Mucosa of descending colon (tissue), 3 donors: ENCODE measurements at regions not wholly inside any gene's neighbourhood (a gene's known extent, or its start where the extent isn't known, plus 50 kb on each side); places are given as distances from the start of the nearest gene placed in this dataset.

Source experiments
- ATAC-seq: fragments of 200-7000 bp; cut with Tn5 transposase; one replicate; pipeline ENCODE4 v1.9.1; 2020; ENCODE audit warnings: mild to moderate bottlenecking, moderate library complexity
- DNase-seq, 3 donors: peaks; one replicate each; pipeline ENCODE4 v3.0.0-alpha.2; 2020
- H3K36me3 ChIP-seq: fragments of 200-600 bp; one replicate; pipeline ENCODE4 v1.8.0; 2021; ENCODE audit warnings: low read depth, mild to moderate bottlenecking
- H3K4me1 ChIP-seq: fragments of 200-600 bp; one replicate; pipeline ENCODE4 v1.8.0; 2021; ENCODE audit warnings: low read depth, mild to moderate bottlenecking
- H3K4me3 ChIP-seq: fragments of 200-600 bp; one replicate; pipeline ENCODE4 v1.8.0; 2021; ENCODE audit warnings: mild to moderate bottlenecking
- H3K9me3 ChIP-seq: fragments of 200-600 bp; one replicate; pipeline ENCODE4 v1.8.0; 2021; ENCODE audit warnings: mild to moderate bottlenecking
- intact Hi-C, 2 donors: fragments of 100-400 bp; cut with DNase I in 1 of 2; cut with micrococcal nuclease in 1 of 2; formaldehyde crosslinking; loops; one replicate each; pipeline versions ENCODE4 v1.11.0 to v1.11.1; 2022; cut with DNase I, micrococcal nuclease
- TF ChIP-seq, protein P1 (sequence below): fragments of 200-600 bp; IDR thresholded peaks from one replicate; pipeline ENCODE4 v1.8.0; 2022; ENCODE audit warnings: antibody characterized with exemption, mild to moderate bottlenecking
- donor health status: DM: no; HTN: no; CAD: no; lungs with moderate emphysema.
- donor health status: DM: no; HTN: no; CAD: no.
- donor health status: DM: no; HTN: yes; CAD: no.

DNA sequence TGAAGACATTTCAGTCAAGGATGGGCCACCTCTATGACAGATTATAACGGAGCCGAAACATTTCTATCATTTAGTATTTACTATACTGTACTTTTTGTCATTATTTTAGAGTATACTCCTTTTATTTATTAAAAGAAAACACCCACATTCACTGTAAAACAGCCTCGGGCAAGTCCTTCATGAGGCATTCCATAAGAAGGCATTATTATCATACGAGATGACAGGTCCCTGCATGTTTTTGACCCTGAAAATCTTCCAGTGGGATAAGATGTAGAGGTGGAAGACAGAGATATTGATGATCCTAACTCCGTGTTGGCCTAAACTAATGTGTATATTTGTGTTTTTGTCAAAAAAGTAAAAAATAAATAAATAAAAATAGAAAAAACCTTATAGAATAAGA lies 245.0 kb downstream of the MTX2 start:
- DNase-seq (no peak), ATAC-seq (no peak)
- Histone ChIP-seq H3K9me3 (no peaks in the 10 kb centered on the region), H3K4me3 (no peak overlapping the region), H3K4me1 (no peaks in the 10 kb centered on the region), H3K36me3 (no peaks in the 10 kb centered on the region)
- TF ChIP-seq, protein P1, sequence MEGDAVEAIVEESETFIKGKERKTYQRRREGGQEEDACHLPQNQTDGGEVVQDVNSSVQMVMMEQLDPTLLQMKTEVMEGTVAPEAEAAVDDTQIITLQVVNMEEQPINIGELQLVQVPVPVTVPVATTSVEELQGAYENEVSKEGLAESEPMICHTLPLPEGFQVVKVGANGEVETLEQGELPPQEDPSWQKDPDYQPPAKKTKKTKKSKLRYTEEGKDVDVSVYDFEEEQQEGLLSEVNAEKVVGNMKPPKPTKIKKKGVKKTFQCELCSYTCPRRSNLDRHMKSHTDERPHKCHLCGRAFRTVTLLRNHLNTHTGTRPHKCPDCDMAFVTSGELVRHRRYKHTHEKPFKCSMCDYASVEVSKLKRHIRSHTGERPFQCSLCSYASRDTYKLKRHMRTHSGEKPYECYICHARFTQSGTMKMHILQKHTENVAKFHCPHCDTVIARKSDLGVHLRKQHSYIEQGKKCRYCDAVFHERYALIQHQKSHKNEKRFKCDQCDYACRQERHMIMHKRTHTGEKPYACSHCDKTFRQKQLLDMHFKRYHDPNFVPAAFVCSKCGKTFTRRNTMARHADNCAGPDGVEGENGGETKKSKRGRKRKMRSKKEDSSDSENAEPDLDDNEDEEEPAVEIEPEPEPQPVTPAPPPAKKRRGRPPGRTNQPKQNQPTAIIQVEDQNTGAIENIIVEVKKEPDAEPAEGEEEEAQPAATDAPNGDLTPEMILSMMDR, result no peak
- intact Hi-C loops, result no loop called here

DNA sequence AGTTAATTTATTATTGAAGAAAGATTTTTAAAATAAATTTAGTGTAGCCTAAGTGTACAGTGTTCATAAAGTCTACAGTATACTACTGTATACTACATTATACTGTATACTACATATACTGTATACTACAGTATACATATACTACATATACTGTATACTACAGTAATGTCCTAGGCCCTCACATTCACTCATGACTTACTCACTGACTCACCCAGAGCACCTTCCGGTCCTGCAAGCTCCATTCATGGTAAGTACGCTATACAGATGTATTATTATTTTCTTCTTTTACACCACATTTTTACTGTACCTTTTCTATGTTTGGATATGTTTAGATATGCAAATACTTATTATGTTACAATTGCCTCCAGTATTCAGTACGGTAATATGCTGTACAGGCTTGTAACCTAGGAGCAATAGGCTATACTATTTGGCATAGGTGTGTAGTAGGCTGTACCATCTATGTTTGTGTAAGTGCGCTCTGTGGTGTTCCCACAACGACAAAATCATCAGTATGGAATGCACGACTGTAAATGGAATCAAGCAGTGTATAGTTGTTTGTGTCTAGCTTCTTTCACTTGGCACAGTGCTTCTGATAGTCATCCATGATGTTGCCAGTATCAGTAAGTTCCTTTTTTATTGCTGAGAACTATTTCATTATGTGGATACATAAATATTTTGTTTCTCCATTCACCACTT lies 245.7 kb downstream of the MTX2 start:
- TF ChIP-seq, protein P1, result no peak
- intact Hi-C loops, result no loop called here
- Histone ChIP-seq H3K4me3 (no peak overlapping the region), H3K9me3 (no peaks in the 10 kb centered on the region), H3K4me1 (no peaks in the 10 kb centered on the region), H3K36me3 (no peaks in the 10 kb centered on the region)
- no peak for ATAC-seq
- DNase-seq, result no peak

DNA sequence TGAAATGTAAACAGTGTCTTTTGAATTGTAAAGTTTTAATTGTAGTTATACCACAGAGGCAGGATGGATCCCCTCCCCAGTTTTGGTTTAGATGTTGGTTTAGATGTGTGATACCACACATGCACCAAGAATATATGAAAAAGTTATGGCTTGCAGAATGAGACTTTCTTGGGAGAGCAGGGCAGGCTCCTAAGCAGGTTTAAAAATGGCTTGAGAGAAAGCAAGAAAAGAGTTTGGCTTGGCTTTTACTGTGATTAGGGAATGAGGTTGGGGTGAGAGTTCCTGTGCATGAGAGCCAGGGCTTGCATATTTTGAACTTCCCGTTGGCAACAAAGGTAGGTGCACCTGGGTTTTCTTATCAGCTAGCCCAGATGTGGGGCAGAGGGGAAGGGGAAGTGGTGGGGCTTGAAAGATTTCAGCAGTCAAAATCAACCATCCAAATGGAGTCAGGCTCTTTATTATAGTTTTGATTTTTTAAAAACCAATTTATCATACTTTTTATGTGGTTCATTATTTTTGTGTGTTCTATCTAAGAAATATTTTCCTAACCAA lies 246.9 kb downstream of the MTX2 start:
- TF ChIP-seq, protein P1, result no peak
- no peak for DNase-seq
- Histone ChIP-seq H3K4me1 (no peaks in the 10 kb centered on the region), H3K9me3 (no peaks in the 10 kb centered on the region), H3K36me3 (no peaks in the 10 kb centered on the region), H3K4me3 (no peak overlapping the region)
- ATAC-seq, result peak; percentile 40
- intact Hi-C loops, result no loop called here

GRCh38 chr2:176518823-176519222 lies 249.6 kb downstream of the MTX2 start:
- no peaks in the 10 kb centered on the region for H3K36me3 ChIP-seq
- peak; percentile 38 for ATAC-seq
- no peak for DNase-seq
- TF ChIP-seq, protein P1, result no peak
- H3K4me3 ChIP-seq, result no peak overlapping the region
- H3K4me1 ChIP-seq, result no peaks in the 10 kb centered on the region
- no peaks in the 10 kb centered on the region for H3K9me3 ChIP-seq
- intact Hi-C loops, result no loop called here

GRCh38 chr2:176521878-176522670 lies 252.8 kb downstream of the MTX2 start:
- H3K9me3 ChIP-seq, result no peaks in the 10 kb centered on the region
- H3K36me3 ChIP-seq, result no peaks in the 10 kb centered on the region
- no peak overlapping the region for H3K4me3 ChIP-seq
- TF ChIP-seq, protein P1, result no peak
- no peaks in the 10 kb centered on the region for H3K4me1 ChIP-seq
- ATAC-seq, result no peak
- intact Hi-C loops, result no loop called here
- DNase-seq, result no peak
